ENCODE measurements at regions not wholly inside any gene's neighbourhood (a gene's known extent, or its start where the extent isn't known, plus 50 kb on each side); places are given as distances from the start of the nearest gene placed in this dataset.
A peak's percentile ranks its signal among the peaks of the same experiment; 100 is the strongest.

DNA sequence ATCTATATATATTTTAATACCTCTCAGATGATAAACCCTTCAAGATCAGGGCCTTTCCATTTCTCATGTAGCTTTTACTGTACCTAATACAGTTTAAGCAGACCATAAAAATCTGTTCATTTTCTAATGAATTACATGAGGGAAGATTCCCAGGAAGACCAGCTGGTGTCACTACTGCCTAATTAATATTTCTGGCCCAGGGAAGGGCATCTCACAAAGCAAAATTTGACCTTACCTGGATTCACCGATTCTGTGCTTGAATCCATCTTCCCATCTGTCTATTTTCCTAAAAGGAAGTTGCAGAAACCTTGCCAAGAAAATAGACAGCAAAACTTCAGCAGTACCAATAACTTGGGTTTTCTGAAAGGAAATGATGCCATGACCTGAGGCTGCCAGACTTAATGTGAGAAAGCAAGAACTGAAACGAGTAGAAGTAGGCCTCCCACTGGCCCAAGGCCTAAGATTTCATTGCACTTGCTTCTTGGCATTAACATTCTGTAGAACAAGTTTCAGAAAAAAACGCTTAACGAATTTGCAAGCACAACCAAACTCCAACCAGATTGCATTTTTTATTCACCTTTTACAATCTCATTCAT is 83.0 kb upstream of the GLIS3 start:
- DNase-seq = no peak

- DNase-seq = no peak
Observed at GRCh38 chr9:4381744-4382143, 81.9 kb upstream of the GLIS3 start.

GRCh38 chr9:4380406-4380805 is 80.5 kb upstream of the GLIS3 start:
- DNase-seq = no peak

DNA sequence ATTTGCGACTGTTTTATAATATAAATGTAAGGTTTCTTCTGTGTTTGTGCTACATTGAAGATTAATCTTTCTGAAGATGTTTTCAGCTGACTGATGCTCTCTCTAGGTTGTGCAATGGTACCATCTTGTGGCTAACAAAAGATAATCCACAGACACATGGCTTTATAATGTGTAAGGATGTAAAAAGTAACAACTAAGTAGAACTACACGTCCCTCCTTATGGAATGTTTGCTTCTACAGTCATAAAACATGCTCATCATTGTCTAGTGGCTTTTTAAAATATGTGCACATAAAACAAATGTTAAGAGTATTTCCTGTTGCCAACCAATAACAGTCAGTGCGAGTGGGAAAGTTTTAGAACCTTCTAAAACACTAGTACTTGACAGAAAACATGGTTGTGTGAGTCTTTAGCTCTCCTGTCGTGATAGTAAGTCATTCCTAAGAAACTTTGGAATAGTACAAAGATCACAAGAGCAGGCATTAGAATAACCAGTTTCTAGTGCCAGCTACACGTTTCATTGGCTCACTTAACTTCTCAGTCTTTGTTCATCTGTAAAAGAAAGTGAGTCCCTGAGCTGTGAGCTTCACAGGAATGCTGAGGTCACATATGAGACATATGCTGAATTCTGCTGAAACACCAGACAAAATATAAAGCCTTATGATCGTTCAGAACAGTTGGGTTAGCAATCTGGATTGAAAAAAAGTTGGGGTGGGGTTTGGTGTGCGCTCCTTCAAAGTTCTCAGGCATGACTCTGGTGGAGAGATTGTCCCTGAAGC is 75.7 kb upstream of the GLIS3 start:
- DNase-seq = no peak

DNA sequence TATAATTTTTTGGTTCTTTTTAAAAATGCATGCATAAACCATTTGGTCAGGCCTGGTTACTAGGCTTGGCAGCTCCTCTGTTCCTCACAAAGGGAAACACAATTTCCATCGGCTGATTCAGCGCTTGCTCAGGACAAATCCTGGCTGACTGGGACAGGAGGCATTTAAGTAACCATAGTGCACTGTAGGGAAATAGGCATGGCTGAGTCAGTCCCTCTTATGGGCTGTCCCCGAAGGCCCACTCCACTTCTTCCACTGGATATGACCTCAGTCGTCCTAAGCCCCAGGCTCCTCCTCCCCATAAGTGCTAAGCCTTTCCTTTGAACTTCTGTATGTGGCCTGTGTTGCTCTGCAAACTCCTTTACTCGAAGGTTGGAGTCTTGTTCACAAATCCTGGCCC is 71.2 kb upstream of the GLIS3 start:
- DNase-seq = no peak

DNA sequence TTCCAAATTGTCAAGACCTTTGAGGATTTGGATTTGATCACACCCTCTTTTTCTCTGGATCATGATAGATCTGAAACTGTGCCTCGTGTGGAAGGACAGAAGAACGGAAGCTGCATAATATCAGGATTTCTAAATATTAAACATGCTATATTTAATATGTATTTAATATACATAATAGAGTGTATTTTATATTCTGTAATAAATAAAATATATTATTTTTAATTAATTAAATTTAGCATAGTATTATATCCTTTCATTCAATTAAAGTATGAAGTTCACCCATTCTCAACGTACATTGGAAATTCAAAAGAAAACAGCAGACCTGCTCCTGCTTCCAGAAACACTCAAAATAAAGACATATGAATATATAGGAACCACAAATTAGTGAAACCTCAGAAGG is 70.6 kb upstream of the GLIS3 start:
- DNase-seq = no peak

DNA sequence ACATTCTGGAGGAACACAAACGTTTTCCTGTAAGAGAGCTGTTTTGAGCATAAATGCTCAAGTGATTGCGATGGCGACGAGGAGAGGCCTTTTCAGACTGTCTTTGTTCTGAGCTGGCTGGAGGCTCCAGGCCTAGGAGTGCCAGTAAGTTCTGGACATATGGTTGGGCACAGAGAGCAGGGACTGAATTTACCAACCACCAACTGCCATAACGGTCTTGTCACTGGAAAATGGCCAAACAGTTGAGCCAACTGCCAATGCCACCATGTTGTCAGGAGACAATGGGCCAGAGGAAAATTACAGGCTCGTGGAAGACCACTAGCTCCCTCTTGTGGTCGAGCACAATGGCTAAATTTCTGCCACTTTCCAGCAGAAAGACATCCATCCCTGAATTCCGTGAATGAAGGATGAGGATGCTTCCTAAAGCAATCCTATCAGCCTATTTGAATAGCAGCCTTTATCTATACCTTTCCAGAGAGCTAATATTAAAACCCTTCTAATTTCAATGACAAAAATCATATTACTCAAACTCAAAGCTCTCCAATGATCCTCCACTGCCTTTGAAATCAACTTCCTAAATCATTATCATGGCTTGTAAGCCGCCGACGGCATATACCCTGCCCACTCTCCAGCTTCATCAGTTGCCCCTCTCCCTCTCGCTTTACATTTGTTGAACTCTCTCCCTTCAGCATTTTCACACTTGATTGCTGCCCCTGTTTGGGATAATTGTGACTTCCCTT is 66.9 kb upstream of the GLIS3 start:
- peak; percentile 14 for DNase-seq

- DNase-seq = no peak
Observed at GRCh38 chr9:4365055-4365454, 65.2 kb upstream of the GLIS3 start.

DNA sequence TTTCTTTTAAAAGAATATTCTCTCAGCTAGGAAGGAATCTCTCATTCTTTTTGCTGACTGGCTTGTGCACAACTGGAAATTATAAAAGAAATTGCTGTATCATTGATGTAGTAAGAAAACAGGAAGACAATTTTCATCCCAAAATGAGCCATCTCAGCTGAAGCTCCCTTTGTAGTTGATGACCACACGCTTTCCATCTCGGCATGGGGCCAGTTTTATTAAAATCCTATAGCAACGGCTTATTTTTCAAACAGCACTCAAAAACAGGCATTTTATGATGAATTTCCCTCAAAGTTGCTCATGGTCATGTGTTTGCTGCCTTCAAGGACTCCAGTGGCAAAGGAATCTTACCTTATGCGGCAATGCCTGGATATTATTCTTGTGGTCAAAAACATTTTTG is 62.4 kb upstream of the GLIS3 start:
- DNase-seq = no peak

DNA sequence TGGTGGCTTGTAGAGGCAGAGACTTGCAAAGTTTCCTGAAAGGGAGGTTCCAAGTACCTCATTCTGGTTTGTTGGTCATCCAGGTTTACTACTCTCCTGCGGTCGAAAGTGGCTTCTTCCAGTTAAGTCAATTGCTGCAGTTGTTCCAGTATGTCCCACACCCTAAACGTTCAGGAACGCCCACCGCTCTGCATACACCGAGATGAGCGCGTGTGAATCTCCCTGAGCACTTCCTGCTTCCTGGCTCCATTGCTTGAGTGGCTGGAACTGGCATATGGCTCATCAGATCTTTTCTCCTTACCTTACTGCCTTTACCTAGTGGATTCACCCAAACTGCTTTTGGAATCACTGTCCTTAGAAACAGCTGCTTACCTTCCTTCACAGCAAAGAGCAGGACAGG is 59.1 kb upstream of the GLIS3 start:
- DNase-seq = no peak

DNA sequence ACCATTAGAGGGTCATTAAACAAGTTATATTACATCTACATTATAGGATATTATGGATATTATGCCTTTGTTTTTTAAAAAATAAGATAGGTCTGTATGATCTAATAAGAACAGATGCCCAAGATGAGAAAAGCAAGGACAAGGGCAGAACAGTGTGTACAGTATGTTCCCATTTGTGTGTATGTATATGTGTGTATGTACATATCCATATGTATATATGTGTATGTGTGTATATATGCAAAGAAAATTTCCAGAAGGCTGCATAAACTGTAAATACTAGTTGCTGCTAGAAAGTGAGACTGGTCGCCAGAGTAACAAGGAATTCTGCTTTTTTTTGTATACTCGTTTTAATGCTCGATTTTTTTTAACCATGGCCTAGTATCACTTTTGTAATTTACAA is 58.1 kb upstream of the GLIS3 start:
- DNase-seq = no peak

DNA sequence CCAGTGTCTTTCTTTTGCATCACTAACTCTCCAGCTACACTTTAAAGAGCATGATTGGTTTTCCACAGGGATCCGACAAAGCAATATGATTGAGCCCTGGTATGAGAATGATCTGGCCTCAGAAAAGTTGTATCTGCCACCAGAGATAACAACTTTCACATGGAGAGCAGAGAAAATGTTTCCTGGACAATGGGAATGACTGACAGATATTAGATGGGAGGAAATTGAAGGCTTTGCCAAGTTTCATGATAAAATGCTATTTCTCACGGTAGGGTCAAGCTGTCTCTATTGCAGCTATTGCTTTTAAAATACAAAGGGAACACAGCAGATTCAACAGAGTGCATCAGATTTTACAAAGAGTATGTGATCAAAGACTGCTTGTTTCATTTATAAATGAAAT is 56.4 kb upstream of the GLIS3 start:
- DNase-seq = no peak

DNA sequence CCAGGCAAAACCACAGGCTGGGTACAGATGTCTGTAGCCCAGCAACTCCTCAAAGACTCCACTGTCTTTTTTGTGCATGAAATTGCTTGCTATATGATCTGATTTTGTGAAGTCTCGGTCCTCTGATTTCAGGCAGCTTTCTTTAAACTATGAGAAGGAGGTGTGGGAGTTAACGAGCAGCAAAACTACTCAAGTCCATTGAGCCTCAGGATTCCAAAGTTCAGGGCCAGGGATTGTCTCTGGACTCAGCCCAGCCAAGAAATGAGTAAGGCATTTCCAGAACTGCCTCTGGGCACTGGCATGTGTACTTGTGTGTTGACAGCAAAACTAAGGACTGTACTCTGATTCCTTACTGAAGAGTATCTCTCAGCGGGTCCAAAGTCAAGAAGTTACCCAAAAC is 53.4 kb upstream of the GLIS3 start:
- DNase-seq = no peak

GRCh38 chr9:4349816-4350418 is 50.0 kb upstream of the GLIS3 start:
- DNase-seq = no peak
